Fibroblast of lung (primary cell): ENCODE measurements at regions not wholly inside any gene's neighbourhood (a gene's known extent, or its start where the extent isn't known, plus 50 kb on each side); places are given as distances from the start of the nearest gene placed in this dataset.

Source experiments
- EZH2 ChIP-seq: IDR thresholded peaks from 2 replicates; pipeline ENCODE4 v1.5.1; 2012; ENCODE audit warnings: low read length, control low read depth, mild to moderate bottlenecking; ENCODE audit errors: missing control alignments
- TF ChIP-seq, protein P1 (sequence below), 2 donors: IDR thresholded peaks in 1 of 2; conservative IDR thresholded peaks in 1 of 2; 1 replicate in 1 of 2; 2 replicates in 1 of 2; pipeline ENCODE4 v1.5.1; 2011 to 2012; ENCODE audit warnings: low read length in 2 of 2, control low read depth in 1 of 2, inconsistent platforms in 1 of 2, low read depth in 1 of 2, mild to moderate bottlenecking in 1 of 2

GRCh38 chr2:183227176-183227575 is 102.9 kb downstream of the NUP35 start:
- TF ChIP-seq, protein P1, sequence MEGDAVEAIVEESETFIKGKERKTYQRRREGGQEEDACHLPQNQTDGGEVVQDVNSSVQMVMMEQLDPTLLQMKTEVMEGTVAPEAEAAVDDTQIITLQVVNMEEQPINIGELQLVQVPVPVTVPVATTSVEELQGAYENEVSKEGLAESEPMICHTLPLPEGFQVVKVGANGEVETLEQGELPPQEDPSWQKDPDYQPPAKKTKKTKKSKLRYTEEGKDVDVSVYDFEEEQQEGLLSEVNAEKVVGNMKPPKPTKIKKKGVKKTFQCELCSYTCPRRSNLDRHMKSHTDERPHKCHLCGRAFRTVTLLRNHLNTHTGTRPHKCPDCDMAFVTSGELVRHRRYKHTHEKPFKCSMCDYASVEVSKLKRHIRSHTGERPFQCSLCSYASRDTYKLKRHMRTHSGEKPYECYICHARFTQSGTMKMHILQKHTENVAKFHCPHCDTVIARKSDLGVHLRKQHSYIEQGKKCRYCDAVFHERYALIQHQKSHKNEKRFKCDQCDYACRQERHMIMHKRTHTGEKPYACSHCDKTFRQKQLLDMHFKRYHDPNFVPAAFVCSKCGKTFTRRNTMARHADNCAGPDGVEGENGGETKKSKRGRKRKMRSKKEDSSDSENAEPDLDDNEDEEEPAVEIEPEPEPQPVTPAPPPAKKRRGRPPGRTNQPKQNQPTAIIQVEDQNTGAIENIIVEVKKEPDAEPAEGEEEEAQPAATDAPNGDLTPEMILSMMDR (conservative IDR thresholded peaks at IDR 0.05 in 1 of 2, IDR thresholded peaks at IDR 0.05 in 1 of 2; ENCODE audit: low read depth in 1 of 2, low read length in 2 of 2) = no peak
- TF ChIP-seq EZH2 = no peak
